Stimulated activated naive CD4-positive, alpha-beta T cell treated with Interleukin-2 at 50 U/mL for 16 hours (primary cell): ENCODE measurements at regions not wholly inside any gene's neighbourhood (a gene's known extent, or its start where the extent isn't known, plus 50 kb on each side); places are given as distances from the start of the nearest gene placed in this dataset.
"Not testable (repeated sequence)": the region's sequence is repeated elsewhere in the genome, so short reads cannot be mapped to it uniquely, and the experiment has no call there.

Source experiments
- DNase-seq: peaks from one replicate; lab custom pipeline; 2025; lab: John Stamatoyannopoulos, UW

DNA sequence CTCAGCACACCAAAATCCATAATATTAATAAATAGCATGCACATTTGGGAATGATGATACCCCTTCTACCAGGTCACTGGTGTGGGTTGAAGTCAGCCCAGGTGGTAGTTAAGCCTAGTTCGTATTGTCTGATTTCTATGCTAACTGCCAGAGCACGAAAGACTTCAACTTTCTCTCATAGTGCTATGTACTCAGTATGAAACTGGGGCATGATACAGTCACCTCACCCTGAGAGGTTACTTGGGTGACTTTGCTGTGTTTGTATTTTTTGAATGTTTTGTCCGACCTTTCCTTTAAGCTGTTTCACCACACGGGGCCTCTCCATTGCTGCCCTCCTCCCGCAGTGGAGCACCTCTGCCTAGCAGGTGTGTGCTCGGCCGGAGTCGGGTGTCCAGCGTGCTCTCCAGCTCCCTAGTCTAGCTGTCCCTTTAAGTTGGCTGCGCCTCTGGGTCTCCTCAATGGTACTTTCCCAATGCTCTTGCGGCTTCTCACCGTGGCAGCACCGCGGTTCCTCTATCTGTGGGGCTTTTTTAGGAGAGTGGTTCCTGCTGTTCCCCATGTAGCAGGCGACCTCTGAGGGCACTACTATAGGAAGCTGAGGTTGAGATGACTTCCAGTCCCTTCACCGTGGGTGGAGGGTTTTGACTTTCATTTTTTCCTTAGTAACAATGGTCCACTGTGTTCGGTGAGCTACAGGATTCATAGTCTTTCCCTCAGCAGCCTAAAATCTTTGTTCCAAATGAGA, 524.0 kb upstream of the PFKP start:
- no peak for DNase-seq

- DNase-seq: no peak
Measured at GRCh38 chr10:2541176-2541575, 526.2 kb upstream of the PFKP start.

DNA sequence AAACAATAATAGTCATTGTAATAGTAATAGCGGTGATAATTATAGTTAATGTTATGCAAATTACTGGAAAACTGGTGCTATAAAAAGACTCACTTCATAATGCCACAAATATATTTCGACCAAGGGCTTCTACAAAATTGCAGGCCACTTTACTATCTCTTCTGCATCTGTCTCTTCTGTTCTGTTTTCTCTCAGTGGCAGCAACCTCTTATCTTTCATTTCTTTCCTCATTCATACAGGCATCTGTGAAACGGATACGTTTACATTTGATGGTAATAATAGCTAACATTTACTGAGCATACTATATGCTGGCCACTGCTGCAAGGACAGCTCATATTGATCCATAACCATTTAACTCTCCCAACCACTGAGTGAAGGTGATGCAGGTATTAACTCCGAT, 537.4 kb upstream of the PFKP start:
- no peak for DNase-seq

DNA sequence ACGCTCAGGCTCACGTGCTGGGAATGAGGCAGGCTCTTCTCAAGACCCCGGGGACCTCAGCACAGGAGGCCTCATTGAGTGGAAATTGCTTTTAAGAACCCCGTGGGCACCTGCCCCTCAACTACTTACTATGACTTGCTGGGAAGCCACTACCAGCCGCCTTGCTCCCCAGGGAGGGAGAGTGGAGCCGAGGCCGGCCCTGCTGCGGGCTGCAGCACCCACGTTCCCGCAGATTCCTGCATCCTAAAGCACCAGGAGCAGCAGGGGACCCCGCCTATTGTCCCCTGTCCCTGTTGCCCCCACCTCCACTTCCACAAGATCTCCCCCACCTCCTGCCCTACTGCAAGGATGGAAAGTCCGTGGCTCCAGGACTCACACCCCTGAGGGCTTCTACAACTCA, 541.6 kb upstream of the PFKP start:
- no peak for DNase-seq

DNA sequence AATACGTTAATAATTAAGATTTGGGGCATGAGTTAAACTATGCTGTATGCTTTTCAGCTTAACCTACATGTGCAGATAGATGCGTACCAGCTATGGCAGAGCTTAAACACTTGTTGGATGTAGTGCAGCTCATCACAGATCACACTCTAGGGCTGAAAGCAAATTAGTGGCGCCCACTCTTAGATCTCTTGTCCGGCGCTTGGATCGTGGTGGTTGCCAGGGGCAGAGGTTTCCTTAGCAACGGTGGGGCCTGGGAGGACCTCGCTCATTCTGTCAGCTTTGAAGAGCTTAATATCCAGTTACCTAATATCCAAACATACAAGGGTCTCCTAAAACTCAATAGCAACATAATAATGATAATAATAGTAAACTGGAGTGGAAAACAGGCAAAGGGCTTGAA, 548.2 kb upstream of the PFKP start:
- DNase-seq: no peak

DNA sequence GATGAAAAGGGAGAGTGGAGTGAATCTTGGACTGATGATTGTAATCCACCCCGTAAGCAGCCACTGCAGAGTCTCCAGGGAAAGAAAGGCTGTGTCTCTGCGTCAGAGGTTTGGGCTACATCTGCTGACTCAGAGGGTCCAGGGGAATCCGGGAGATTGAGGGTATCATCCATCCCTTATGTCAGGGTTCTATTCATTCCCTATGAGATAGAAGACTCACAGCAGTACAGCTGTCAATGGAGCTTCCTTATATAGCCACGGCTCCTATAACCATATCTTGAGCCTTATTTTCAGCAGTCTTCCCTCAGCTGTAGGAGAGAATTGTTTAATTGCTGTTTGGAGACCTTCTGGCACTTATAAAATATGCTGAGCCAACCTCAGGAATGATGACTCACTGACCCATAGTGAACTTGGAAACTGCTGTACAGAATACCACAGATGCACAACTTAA, 558.2 kb upstream of the PFKP start:
- DNase-seq: no peak

DNA sequence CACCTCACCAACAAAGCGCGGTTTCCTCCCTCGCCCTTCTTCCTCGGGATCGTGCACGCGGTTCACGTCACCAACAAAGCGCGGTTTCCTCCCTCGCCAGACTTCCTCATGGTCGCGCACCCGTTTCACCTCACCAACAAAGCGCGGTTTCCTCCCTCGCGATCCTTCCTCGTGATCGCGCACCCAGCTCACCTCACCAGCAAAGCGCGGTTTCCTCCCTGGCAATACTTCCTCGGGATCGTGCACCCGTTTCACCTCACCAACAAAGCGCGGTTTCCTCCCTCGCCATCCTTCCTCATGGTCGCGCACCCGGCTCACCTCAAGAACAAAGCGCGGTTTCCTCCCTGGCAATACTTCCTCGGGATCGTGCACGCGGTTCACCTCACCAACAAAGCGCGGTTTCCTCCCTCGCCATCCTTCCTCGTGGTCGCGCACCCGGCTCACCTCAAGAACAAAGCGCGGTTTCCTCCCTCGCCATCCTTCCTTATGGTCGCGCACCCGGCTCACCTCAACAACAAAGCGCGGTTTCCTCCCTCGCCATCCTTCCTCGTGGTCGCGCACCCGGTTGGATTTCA, 565.9 kb upstream of the PFKP start:
- not testable (repeated sequence) for DNase-seq

DNA sequence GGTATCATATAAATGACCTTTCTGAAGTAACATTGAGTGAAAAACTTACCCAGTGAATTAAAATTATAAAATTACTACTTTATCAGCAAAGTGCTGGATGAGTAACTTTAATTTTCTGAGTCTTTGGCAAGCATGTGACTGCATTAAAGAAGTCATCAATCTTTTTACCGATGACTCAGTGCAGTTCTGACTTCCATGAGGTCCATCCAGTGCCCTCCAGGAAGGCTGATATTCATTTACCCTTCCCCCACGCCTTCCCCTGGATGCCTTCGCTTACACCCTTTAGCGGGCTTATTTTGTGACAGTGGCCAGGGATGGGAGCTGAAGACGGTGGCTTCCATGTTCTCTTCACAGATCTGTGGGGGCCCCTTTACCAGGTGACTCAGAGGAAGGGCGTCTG, 572.9 kb upstream of the PFKP start:
- DNase-seq: no peak

- DNase-seq: no peak
Measured at GRCh38 chr10:2488446-2489005, 578.8 kb upstream of the PFKP start.

- DNase-seq: no peak
Measured at GRCh38 chr10:2487921-2488320, 579.4 kb upstream of the PFKP start.

GRCh38 chr10:2478656-2479055, 588.7 kb upstream of the PFKP start:
- DNase-seq: no peak

- no peak for DNase-seq
Measured at GRCh38 chr10:2476812-2477553, 590.4 kb upstream of the PFKP start.

GRCh38 chr10:2476218-2476811, 591.0 kb upstream of the PFKP start:
- DNase-seq: no peak

- no peak for DNase-seq
Measured at GRCh38 chr10:2475711-2476217, 591.6 kb upstream of the PFKP start.

DNA sequence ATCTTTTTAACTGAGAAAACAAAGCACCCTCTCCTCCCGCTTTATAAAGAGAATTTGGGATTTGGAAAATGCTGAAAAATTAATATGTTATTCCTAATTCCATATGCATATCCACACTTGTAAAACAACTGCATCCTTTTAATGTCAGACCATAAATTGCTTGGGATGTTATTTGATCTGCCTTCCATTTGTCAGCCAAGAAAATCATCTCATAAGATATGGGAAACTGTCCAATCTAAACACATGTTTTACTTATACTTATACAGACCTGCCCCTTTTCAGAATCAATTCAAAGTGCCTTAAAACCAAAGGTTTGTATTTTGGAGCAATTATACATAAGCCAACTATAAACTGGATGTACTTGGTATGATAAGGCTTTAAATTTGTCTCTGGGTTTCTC, 595.5 kb upstream of the PFKP start:
- DNase-seq: no peak

- DNase-seq: no peak
Measured at GRCh38 chr10:2469802-2470201, 597.5 kb upstream of the PFKP start.

DNA sequence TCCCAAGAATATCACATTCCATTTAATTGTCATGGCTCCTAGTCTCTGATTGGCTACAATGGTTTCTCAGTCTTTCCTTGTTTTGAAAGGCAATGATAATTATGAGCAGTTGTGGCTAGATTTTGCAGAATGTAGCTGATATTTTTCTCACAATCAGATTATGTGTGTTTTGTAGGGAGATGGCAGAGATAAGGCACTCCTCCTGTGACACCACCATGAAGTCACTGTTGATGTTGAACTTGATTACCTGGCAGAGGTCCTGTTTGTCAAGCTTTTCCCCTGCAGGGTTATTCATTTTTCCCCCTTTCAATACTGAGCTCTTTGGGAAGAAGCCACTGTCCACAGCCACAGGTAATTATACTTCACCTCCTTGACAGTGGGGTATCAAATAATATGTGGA, 602.9 kb upstream of the PFKP start:
- no peak for DNase-seq

- no peak for DNase-seq
Measured at GRCh38 chr10:2463316-2463715, 604.0 kb upstream of the PFKP start.

DNA sequence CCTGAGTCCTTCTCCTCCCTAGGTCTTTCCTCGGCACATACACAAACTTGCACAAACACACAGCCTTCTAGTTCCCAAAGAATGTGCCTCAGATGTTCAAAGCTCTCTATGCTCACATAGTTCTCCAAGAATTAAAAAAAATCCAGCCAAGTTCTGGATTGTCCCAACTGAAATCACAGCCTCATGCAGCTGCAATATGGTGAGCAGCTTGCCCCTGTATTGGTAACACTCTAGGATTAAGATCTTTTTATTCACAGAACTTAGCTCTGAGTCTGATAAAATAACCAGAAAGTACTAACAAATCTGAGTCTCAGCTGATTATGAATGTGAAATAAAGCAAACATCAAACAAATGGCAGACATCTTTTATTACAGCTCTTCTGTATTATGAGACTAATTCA, 604.8 kb upstream of the PFKP start:
- DNase-seq: no peak

DNA sequence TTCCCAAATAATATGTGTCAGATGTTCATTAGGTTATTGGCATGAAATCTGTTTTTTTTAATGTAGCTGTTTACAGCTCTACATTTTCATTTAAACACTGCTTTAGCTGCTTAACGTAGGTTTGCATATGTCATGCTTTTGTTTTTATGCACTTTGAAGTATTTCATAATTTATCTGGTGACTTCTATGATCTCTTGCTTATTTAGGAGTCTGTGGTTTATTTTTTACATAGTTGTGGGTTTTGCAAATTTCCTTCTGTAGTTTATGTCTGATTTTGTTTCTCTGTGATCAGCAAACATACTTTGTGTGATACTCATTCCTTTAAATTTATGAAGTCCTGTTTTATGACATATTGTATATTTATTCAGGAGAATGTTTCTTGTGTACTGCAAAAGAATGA, 606.5 kb upstream of the PFKP start:
- DNase-seq: no peak

DNA sequence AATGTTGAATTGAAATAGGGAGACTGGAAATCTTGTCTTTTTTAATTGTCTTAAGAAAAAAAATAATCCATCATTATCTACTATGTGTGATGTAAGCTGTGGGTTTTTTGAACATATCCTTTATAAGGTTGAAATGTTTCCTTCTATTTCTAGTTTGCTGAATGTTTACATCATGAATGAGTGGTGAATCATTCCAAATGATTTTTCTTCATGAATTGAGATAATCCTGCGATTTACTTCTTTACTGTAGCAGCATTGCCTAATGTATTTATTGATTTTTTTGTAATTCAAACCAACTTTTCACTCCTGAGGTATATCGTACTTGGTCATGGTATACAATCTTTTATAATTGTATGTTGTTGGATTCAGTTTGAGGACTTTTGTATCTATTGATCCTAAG, 607.6 kb upstream of the PFKP start:
- no peak for DNase-seq

GRCh38 chr10:2456834-2457233, 610.5 kb upstream of the PFKP start:
- no peak for DNase-seq
